Chondrocyte (in vitro differentiated cells): ENCODE measurements at regions not wholly inside any gene's neighbourhood (a gene's known extent, or its start where the extent isn't known, plus 50 kb on each side); places are given as distances from the start of the nearest gene placed in this dataset.

Source experiments
- DNase-seq: peaks from one replicate; pipeline ENCODE4 v3.0.0; 2021; ENCODE audit warnings: mixed read lengths, low spot score
- H3K27ac Mint-ChIP-seq: one replicate; pipeline ENCODE4 v1.8.0; 2021; ENCODE audit warnings: mild to moderate bottlenecking, moderate library complexity, mixed read lengths; ENCODE audit not compliant: unreplicated experiment
- H3K27me3 Mint-ChIP-seq: 2 replicates; pipeline ENCODE4 v1.8.0; 2021; ENCODE audit warnings: low read depth, mixed read lengths
- H3K36me3 Mint-ChIP-seq: 2 replicates; pipeline ENCODE4 v1.8.0; 2021; ENCODE audit warnings: low read depth, mixed read lengths
- H3K4me1 Mint-ChIP-seq: 2 replicates; pipeline ENCODE4 v1.8.0; 2021; ENCODE audit warnings: low read depth, mild to moderate bottlenecking, mixed read lengths
- H3K4me3 Mint-ChIP-seq: one replicate; pipeline ENCODE4 v1.8.0; 2021; ENCODE audit warnings: mild to moderate bottlenecking, moderate library complexity, mixed read lengths; ENCODE audit not compliant: unreplicated experiment
- H3K9me3 Mint-ChIP-seq: 2 replicates; pipeline ENCODE4 v1.8.0; 2021; ENCODE audit warnings: low read depth, mixed read lengths
- CTCF ChIP-seq: fragments of 200-600 bp; sonication (generic); IDR thresholded peaks from 2 replicates; pipeline ENCODE4 v1.5.0; 2021; ENCODE audit warnings: antibody characterized with exemption, mild to moderate bottlenecking, moderate library complexity

- no peaks in the 10 kb centered on the region for H3K9me3 Mint-ChIP-seq
- H3K4me3 Mint-ChIP-seq: no peak overlapping the region
- H3K4me1 Mint-ChIP-seq: peaks cover 47% of the 10 kb centered on the region
- no peak for TF ChIP-seq CTCF
- no peaks in the 10 kb centered on the region for H3K36me3 Mint-ChIP-seq
- H3K27ac Mint-ChIP-seq: peak overlapping the region; percentile 18
- H3K27me3 Mint-ChIP-seq: no peaks in the 10 kb centered on the region
- DNase-seq: no peak
Observed at GRCh38 chr15:39432026-39432425, 148.9 kb upstream of the THBS1 start.

GRCh38 chr15:39432912-39433348 is 147.9 kb upstream of the THBS1 start:
- Mint-ChIP-seq H3K27me3 (no peaks in the 10 kb centered on the region), H3K27ac (no peak overlapping the region), H3K36me3 (no peaks in the 10 kb centered on the region), H3K4me3 (no peak overlapping the region), H3K9me3 (no peaks in the 10 kb centered on the region), H3K4me1 (peaks cover 45% of the 10 kb centered on the region)
- no peak for TF ChIP-seq CTCF
- DNase-seq: no peak

GRCh38 chr15:39433376-39433775 is 147.5 kb upstream of the THBS1 start:
- no peak for DNase-seq
- Mint-ChIP-seq H3K9me3 (no peaks in the 10 kb centered on the region), H3K27me3 (no peaks in the 10 kb centered on the region), H3K4me1 (peaks cover 45% of the 10 kb centered on the region), H3K27ac (no peak overlapping the region), H3K36me3 (no peaks in the 10 kb centered on the region), H3K4me3 (no peak overlapping the region)
- no peak for TF ChIP-seq CTCF

- no peaks in the 10 kb centered on the region for H3K27me3 Mint-ChIP-seq
- H3K36me3 Mint-ChIP-seq: no peaks in the 10 kb centered on the region
- no peaks in the 10 kb centered on the region for H3K9me3 Mint-ChIP-seq
- DNase-seq: no peak
- H3K27ac Mint-ChIP-seq: no peak overlapping the region
- TF ChIP-seq CTCF: no peak
- H3K4me1 Mint-ChIP-seq: peaks cover 45% of the 10 kb centered on the region
- no peak overlapping the region for H3K4me3 Mint-ChIP-seq
Observed at GRCh38 chr15:39434163-39434562, 146.7 kb upstream of the THBS1 start.

- TF ChIP-seq CTCF: no peak
- Mint-ChIP-seq H3K27ac (no peak overlapping the region), H3K36me3 (no peaks in the 10 kb centered on the region), H3K27me3 (no peaks in the 10 kb centered on the region), H3K9me3 (no peaks in the 10 kb centered on the region), H3K4me3 (no peak overlapping the region), H3K4me1 (peaks cover 48% of the 10 kb centered on the region)
- no peak for DNase-seq
Observed at GRCh38 chr15:39434751-39435238, 146.1 kb upstream of the THBS1 start.
